Trophoblast cell (in vitro differentiated cells and primary cell): ENCODE measurements at regions not wholly inside any gene's neighbourhood (a gene's known extent, or its start where the extent isn't known, plus 50 kb on each side); places are given as distances from the start of the nearest gene placed in this dataset.

Experiments used
- DNase-seq, 2 donors: peaks; one replicate each; pipeline ENCODE4 v3.0.0-alpha.2; 2016
- H2AFZ ChIP-seq: 2 replicates; pipeline ENCODE4 v1.6.1; 2013; ENCODE audit warnings: low read length, moderate library complexity, mild to moderate bottlenecking; ENCODE audit not compliant: insufficient read depth, poor library complexity
- H2AK5ac ChIP-seq: 2 replicates; pipeline ENCODE4 v1.6.1; 2013; ENCODE audit warnings: mild to moderate bottlenecking, low read length
- H2BK120ac ChIP-seq: 2 replicates; pipeline ENCODE4 v1.6.1; 2013; ENCODE audit warnings: low read length, mild to moderate bottlenecking, moderate library complexity; ENCODE audit not compliant: insufficient read depth, poor library complexity
- H2BK12ac ChIP-seq: 2 replicates; pipeline ENCODE4 v1.6.1; 2013; ENCODE audit warnings: mild to moderate bottlenecking, low read length, moderate library complexity
- H2BK5ac ChIP-seq: 2 replicates; pipeline ENCODE4 v1.6.1; 2013; ENCODE audit warnings: low read length, low read depth, moderate library complexity, mild to moderate bottlenecking; ENCODE audit not compliant: poor library complexity
- H3K14ac ChIP-seq: 2 replicates; pipeline ENCODE4 v1.6.1; 2013; ENCODE audit warnings: mild to moderate bottlenecking, low read length
- H3K18ac ChIP-seq: 2 replicates; pipeline ENCODE4 v1.6.1; 2013; ENCODE audit warnings: mild to moderate bottlenecking, low read length
- H3K23ac ChIP-seq: 2 replicates; pipeline ENCODE4 v1.6.1; 2013; ENCODE audit warnings: low read length
- H3K27ac ChIP-seq: 2 replicates; pipeline ENCODE4 v1.5.1; 2013; ENCODE audit warnings: low read depth, mild to moderate bottlenecking, inconsistent platforms, low read length, moderate library complexity
- H3K27me3 ChIP-seq: 2 replicates; pipeline ENCODE4 v1.6.1; 2013; ENCODE audit warnings: inconsistent platforms, mild to moderate bottlenecking, low read length, moderate library complexity; ENCODE audit not compliant: insufficient read depth
- H3K36me3 ChIP-seq, 2 experiments: 1 replicate in 1 of 2; 2 replicates in 1 of 2; pipeline ENCODE4 v1.6.1; 2013; ENCODE audit warnings: low read length in 2 of 2, mild to moderate bottlenecking in 2 of 2, moderate library complexity in 1 of 2; ENCODE audit not compliant: insufficient read depth in 2 of 2, control insufficient read depth in 1 of 2
- H3K4ac ChIP-seq: 2 replicates; pipeline ENCODE4 v1.6.1; 2013; ENCODE audit warnings: low read depth, mild to moderate bottlenecking, low read length, moderate library complexity
- H3K4me1 ChIP-seq, 2 experiments: 1 replicate in 1 of 2; 2 replicates in 1 of 2; pipeline ENCODE4 v1.6.1; 2013; ENCODE audit warnings: low read length in 2 of 2, mild to moderate bottlenecking in 2 of 2, moderate library complexity in 1 of 2; ENCODE audit not compliant: insufficient read depth in 2 of 2, control insufficient read depth in 1 of 2
- H3K4me2 ChIP-seq: 2 replicates; pipeline ENCODE4 v1.6.1; 2013; ENCODE audit warnings: inconsistent platforms, mild to moderate bottlenecking, low read length, moderate library complexity
- H3K4me3 ChIP-seq: 2 replicates; pipeline ENCODE4 v1.5.1; 2013; ENCODE audit warnings: mild to moderate bottlenecking, low read depth, low read length, inconsistent platforms
- H3K79me1 ChIP-seq: one replicate; pipeline ENCODE4 v1.6.1; 2013; ENCODE audit warnings: low read length
- H3K79me2 ChIP-seq: 2 replicates; pipeline ENCODE4 v1.6.1; 2013; ENCODE audit warnings: low read length, mild to moderate bottlenecking; ENCODE audit not compliant: control insufficient read depth, insufficient read depth, poor library complexity
- H3K9ac ChIP-seq: 2 replicates; pipeline ENCODE4 v1.6.1; 2013; ENCODE audit warnings: mild to moderate bottlenecking, low read length
- H3K9me3 ChIP-seq: 2 replicates; pipeline ENCODE4 v1.6.1; 2013; ENCODE audit warnings: low read depth, mild to moderate bottlenecking, control low read depth, inconsistent platforms, low read length; ENCODE audit not compliant: insufficient read depth
- H4K12ac ChIP-seq: 2 replicates; pipeline ENCODE4 v1.6.1; 2013; ENCODE audit warnings: low read depth, mild to moderate bottlenecking, low read length, moderate library complexity
- H4K8ac ChIP-seq: 2 replicates; pipeline ENCODE4 v1.6.1; 2013; ENCODE audit warnings: low read depth, mild to moderate bottlenecking, low read length, moderate library complexity
- H4K91ac ChIP-seq: one replicate; pipeline ENCODE4 v1.6.1; 2013; ENCODE audit warnings: low read depth, mild to moderate bottlenecking, low read length, moderate library complexity
- WGBS: extraction: QIAGEN DNeasy Blood & Tissue Kit; methylation state at CpG from one replicate; pipeline ENCODE4 v1.1.7; 2013; ENCODE audit warnings: missing lambda C conversion rate; ENCODE audit not compliant: insufficient read length, insufficient coverage; ENCODE audit errors: extremely low coverage; 5-methylcytosine and 5-hydroxymethylcytosine counted together

- no peak overlapping the region for H3K4me2 ChIP-seq
- H2BK5ac ChIP-seq = no peak overlapping the region
- no peak overlapping the region for H4K91ac ChIP-seq
- no peaks in the 10 kb centered on the region for H3K79me2 ChIP-seq
- no peaks in the 10 kb centered on the region for H3K36me3 ChIP-seq
- no peak overlapping the region for H2AFZ ChIP-seq
- H3K4me3 ChIP-seq = no peak overlapping the region
- no CpG with 5 or more reads among the region's 6 CpGs for WGBS
- peaks cover 8% of the 10 kb centered on the region for H3K79me1 ChIP-seq
- H3K4me1 ChIP-seq = peaks cover 0 to 11% of the 10 kb centered on the region in 2 experiments
- no peak overlapping the region for H3K9ac ChIP-seq
- H3K9me3 ChIP-seq = no peaks in the 10 kb centered on the region
- H3K27me3 ChIP-seq = no peaks in the 10 kb centered on the region
- H2BK120ac ChIP-seq = no peak overlapping the region
- H3K4ac ChIP-seq = no peak overlapping the region
- H4K12ac ChIP-seq = no peak overlapping the region
- no peak overlapping the region for H2AK5ac ChIP-seq
- no peak overlapping the region for H3K27ac ChIP-seq
- H3K14ac ChIP-seq = no peak overlapping the region
- DNase-seq = no peak
- no peak overlapping the region for H3K18ac ChIP-seq
- H4K8ac ChIP-seq = no peak overlapping the region
- no peak overlapping the region for H3K23ac ChIP-seq
- H2BK12ac ChIP-seq = no peak overlapping the region
Measured at GRCh38 chr10:33117230-33117629, 159.2 kb upstream of the ITGB1 start.

DNA sequence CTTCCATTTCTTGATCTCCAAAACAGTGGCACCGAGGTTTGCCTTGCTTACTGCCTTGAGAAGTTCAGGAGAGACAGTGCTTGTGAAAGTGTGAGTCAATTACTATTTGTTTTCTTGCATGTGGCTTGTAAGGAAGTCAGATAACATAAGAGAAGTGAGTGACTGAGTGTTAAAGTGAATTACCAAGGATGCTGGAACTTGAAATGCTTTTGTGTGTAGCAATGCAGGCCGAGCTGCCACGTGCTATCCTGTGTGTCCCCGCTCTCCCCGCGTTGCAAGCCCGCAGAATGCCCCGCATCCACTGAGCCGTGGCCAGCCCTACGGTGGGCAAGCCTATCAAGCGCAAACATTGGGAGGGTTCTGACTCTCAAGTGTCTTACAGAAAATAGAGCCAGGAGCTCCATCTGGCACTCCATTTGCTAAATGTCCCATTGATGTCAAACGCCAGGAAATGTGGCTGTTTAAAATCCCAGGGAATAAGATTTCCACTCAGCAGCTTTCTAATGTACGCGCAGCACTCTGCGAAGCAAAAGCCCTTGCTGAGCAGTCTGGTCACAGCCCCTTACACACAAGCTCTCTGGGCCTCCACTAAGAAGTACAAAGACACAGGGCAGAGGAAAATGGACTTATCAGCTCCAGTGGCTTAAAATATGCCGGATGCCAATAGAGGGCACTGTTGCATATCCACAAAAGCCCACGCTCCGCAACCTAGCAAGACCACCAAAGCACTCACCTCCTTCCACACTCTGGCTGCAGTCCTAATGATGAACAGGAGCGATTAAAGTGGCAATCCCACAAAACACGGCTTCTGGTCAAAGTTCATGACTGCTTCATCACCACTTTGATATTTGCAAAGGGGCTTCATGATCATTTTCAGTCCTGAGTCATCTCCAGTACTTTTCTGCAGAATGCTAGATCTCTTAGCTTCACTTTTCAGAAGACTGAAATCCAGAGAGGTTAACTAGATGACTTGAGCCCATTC is 158.0 kb upstream of the ITGB1 start:
- peak; percentile 14 to 42 for DNase-seq
- H2AFZ ChIP-seq = no peak overlapping the region
- no peaks in the 10 kb centered on the region for H3K27me3 ChIP-seq
- peak overlapping the region; percentile 74 for H2BK12ac ChIP-seq
- no peaks in the 10 kb centered on the region for H3K9me3 ChIP-seq
- no peak overlapping the region for H4K12ac ChIP-seq
- H3K9ac ChIP-seq = no peak overlapping the region
- H3K36me3 ChIP-seq = no peaks in the 10 kb centered on the region
- no peaks in the 10 kb centered on the region for H3K79me2 ChIP-seq
- H2BK120ac ChIP-seq = peak overlapping the region; percentile 0
- no peak overlapping the region for H3K4ac ChIP-seq
- H3K4me2 ChIP-seq = no peak overlapping the region
- no peak overlapping the region for H3K27ac ChIP-seq
- peaks cover 8% of the 10 kb centered on the region for H3K79me1 ChIP-seq
- H4K8ac ChIP-seq = no peak overlapping the region
- H3K23ac ChIP-seq = no peak overlapping the region
- no CpG with 5 or more reads among the region's 20 CpGs for WGBS
- H2AK5ac ChIP-seq = no peak overlapping the region
- no peak overlapping the region for H3K14ac ChIP-seq
- no peak overlapping the region for H2BK5ac ChIP-seq
- H3K4me3 ChIP-seq = no peak overlapping the region
- H3K4me1 ChIP-seq = peaks cover 0 to 11% of the 10 kb centered on the region in 2 experiments
- no peak overlapping the region for H3K18ac ChIP-seq
- peak overlapping the region; percentile 11 for H4K91ac ChIP-seq

GRCh38 chr10:33114451-33114952 is 156.5 kb upstream of the ITGB1 start:
- Histone ChIP-seq H3K9ac (no peak overlapping the region), H3K79me2 (no peaks in the 10 kb centered on the region), H2BK120ac (peak overlapping the region; percentile 38), H3K4ac (no peak overlapping the region), H4K8ac (no peak overlapping the region), H3K4me3 (no peak overlapping the region), H3K27me3 (no peaks in the 10 kb centered on the region), H2BK5ac (no peak overlapping the region), H2BK12ac (no peak overlapping the region), H3K18ac (no peak overlapping the region), H4K12ac (no peak overlapping the region), H4K91ac (no peak overlapping the region), H3K27ac (peak overlapping the region; percentile 54), H3K4me2 (peak overlapping the region; percentile 6), H3K9me3 (no peaks in the 10 kb centered on the region), H2AFZ (no peak overlapping the region), H3K14ac (no peak overlapping the region), H3K79me1 (peaks cover 8% of the 10 kb centered on the region), H3K4me1 (peaks cover 0 to 11% of the 10 kb centered on the region in 2 experiments), H3K23ac (no peak overlapping the region), H2AK5ac (no peak overlapping the region), H3K36me3 (no peaks in the 10 kb centered on the region)
- whole genome bisulfite sequencing = no CpG with 5 or more reads among the region's 5 CpGs
- DNase-seq = peak in 1 of 2 donors; percentile 67

- peaks cover 8% of the 10 kb centered on the region for H3K79me1 ChIP-seq
- no peak overlapping the region for H2AFZ ChIP-seq
Measured at GRCh38 chr10:33113466-33113865, 155.4 kb upstream of the ITGB1 start.

More at GRCh38 chr10:33113466-33113865, 155.4 kb upstream of the ITGB1 start:
- H2BK12ac ChIP-seq = no peak overlapping the region
- peak overlapping the region; percentile 49 for H2BK120ac ChIP-seq
- no peak overlapping the region for H4K8ac ChIP-seq
- no peak overlapping the region for H2AK5ac ChIP-seq
- no peaks in the 10 kb centered on the region for H3K27me3 ChIP-seq
- H3K9me3 ChIP-seq = no peaks in the 10 kb centered on the region
- H3K79me2 ChIP-seq = no peaks in the 10 kb centered on the region
- no peak for DNase-seq
- H3K4me3 ChIP-seq = no peak overlapping the region
- WGBS = no CpG with 5 or more reads among the region's 5 CpGs
- no peaks in the 10 kb centered on the region for H3K36me3 ChIP-seq
- H3K18ac ChIP-seq = no peak overlapping the region
- no peak overlapping the region for H4K12ac ChIP-seq
- no peak overlapping the region for H3K4ac ChIP-seq
- H3K9ac ChIP-seq = no peak overlapping the region
- H4K91ac ChIP-seq = no peak overlapping the region
- peak overlapping the region; percentile 27 for H3K14ac ChIP-seq
- H2BK5ac ChIP-seq = no peak overlapping the region
- H3K4me1 ChIP-seq = peaks cover 0 to 11% of the 10 kb centered on the region in 2 experiments
- no peak overlapping the region for H3K23ac ChIP-seq
- no peak overlapping the region for H3K4me2 ChIP-seq
- H3K27ac ChIP-seq = peak overlapping the region; percentile 50
